Panc1 (cell line): ENCODE measurements at regions not wholly inside any gene's neighbourhood (a gene's known extent, or its start where the extent isn't known, plus 50 kb on each side); places are given as distances from the start of the nearest gene placed in this dataset.

ENCODE experiments used
- ATAC-seq: fragments of 200-7000 bp; cut with Tn5 transposase; 2 replicates; pipeline ENCODE4 v1.9.1; 2020; ENCODE audit warnings: mild to moderate bottlenecking, moderate library complexity
- BruUV-seq: library from RNA; stranded (reverse); fragments of 400-500 nt; replicated peaks from 2 replicates; lab custom pipeline; 2021; lab: Mats Ljungman, UMichigan
- CTCF ChIA-PET: fragments of 300-600 bp; sonication (Branson Sonifier 250); formaldehyde crosslinking; loops from one replicate; lab custom pipeline; 2022; ENCODE audit warnings: antibody characterized with exemption; lab: Charles Lee
- POLR2A ChIA-PET: fragments of 300-600 bp; sonication (Branson Sonifier 250); formaldehyde crosslinking; loops from one replicate; lab custom pipeline; 2022; ENCODE audit warnings: antibody characterized with exemption; lab: Charles Lee
- DNase-seq: peaks from one replicate; pipeline ENCODE4 v3.0.0-alpha.2; 2010; ENCODE audit warnings: low read depth, low spot score
- H3K27ac ChIP-seq: 2 replicates; pipeline ENCODE4 v1.5.1; 2011; ENCODE audit warnings: mild to moderate bottlenecking, low read length, inconsistent platforms
- H3K27me3 ChIP-seq: fragments of 200-500 bp; sonication (Bioruptor generic); 2 replicates; pipeline ENCODE4 v1.6.0; 2014; ENCODE audit warnings: low read length, inconsistent platforms; ENCODE audit not compliant: control insufficient read depth, insufficient read depth
- H3K36me3 ChIP-seq: fragments of 200-500 bp; sonication (Bioruptor generic); 2 replicates; pipeline ENCODE4 v1.5.1; 2014; ENCODE audit warnings: inconsistent platforms, mild to moderate bottlenecking, low read length, moderate library complexity; ENCODE audit not compliant: control insufficient read depth, insufficient read depth
- H3K4me1 ChIP-seq: 2 replicates; pipeline ENCODE4 v1.5.1; 2011; ENCODE audit warnings: inconsistent platforms, mild to moderate bottlenecking, low read length, moderate library complexity; ENCODE audit not compliant: control insufficient read depth, insufficient read depth
- H3K4me3 ChIP-seq, 2 experiments: 2 replicates each; pipeline ENCODE4 v1.5.1; 2011 to 2012; ENCODE audit warnings: low read depth in 2 of 2, low read length in 2 of 2, mild to moderate bottlenecking in 2 of 2, inconsistent platforms in 1 of 2, moderate library complexity in 1 of 2
- H3K9me3 ChIP-seq: fragments of 200-500 bp; sonication (Bioruptor generic); 2 replicates; pipeline ENCODE4 v1.5.1; 2014; ENCODE audit warnings: low read depth, mild to moderate bottlenecking, inconsistent platforms, low read length, moderate library complexity; ENCODE audit not compliant: control insufficient read depth, insufficient read depth
- CTCF ChIP-seq: fragments of 450-650 bp; IDR thresholded peaks from 2 replicates; pipeline ENCODE4 v1.5.1; 2017; ENCODE audit warnings: mild to moderate bottlenecking
- POLR2AphosphoS5 ChIP-seq: IDR thresholded peaks from 2 replicates; pipeline ENCODE4 v1.6.1; 2012; ENCODE audit warnings: mild to moderate bottlenecking, low read depth, low read length, moderate library complexity
- REST ChIP-seq, 2 experiments: IDR thresholded peaks; 2 replicates each; pipeline ENCODE4 v1.6.1; 2011 to 2012; ENCODE audit warnings: low read depth in 2 of 2, control low read depth in 1 of 2, low read length in 1 of 2, mild to moderate bottlenecking in 1 of 2, moderate library complexity in 1 of 2; ENCODE audit not compliant: insufficient read depth in 1 of 2
- SIN3A ChIP-seq: IDR thresholded peaks from 2 replicates; pipeline ENCODE4 v1.6.1; 2012; ENCODE audit warnings: low read depth, mild to moderate bottlenecking, low read length, moderate library complexity, borderline replicate concordance; ENCODE audit not compliant: insufficient read depth
- TCF7L2 ChIP-seq: IDR thresholded peaks from 2 replicates; pipeline ENCODE4 v1.6.1; 2011; ENCODE audit warnings: mild to moderate bottlenecking, low read depth, low read length, inconsistent platforms
- in situ Hi-C: cut with HindIII; loops from 2 replicates; pipeline ENCODE4 v1.10.0; 2016; ENCODE audit warnings: low sequenced_read_pairs, low pct_unique_long_range_greater_than_20kb
- intact Hi-C: fragments of 100-400 bp; cut with micrococcal nuclease; formaldehyde crosslinking; loops from one replicate; pipeline ENCODE4 v1.10.0; 2022; ENCODE audit not compliant: unreplicated experiment

GRCh38 chr5:30891660-30892059 is 301.8 kb upstream of the CDH6 start:
- in situ Hi-C loops, result no loop called here
- CTCF ChIA-PET, result no interaction called here

GRCh38 chr5:30890377-30890776 is 303.1 kb upstream of the CDH6 start:
- Histone ChIP-seq H3K9me3 (no peaks in the 10 kb centered on the region), H3K27me3 (no peaks in the 10 kb centered on the region), H3K4me1 (no peaks in the 10 kb centered on the region), H3K27ac (no peak overlapping the region), H3K4me3 (no peak overlapping the region), H3K36me3 (no peaks in the 10 kb centered on the region)
- in situ Hi-C loops, result no loop called here
- no TSS peak for BruUV-seq
- CTCF ChIA-PET, result no interaction called here
- intact Hi-C loops, result no loop called here
- ATAC-seq (no peak), DNase-seq (no peak)
- TF ChIP-seq POLR2AphosphoS5, result no peak
- TF ChIP-seq TCF7L2, result no peak
- TF ChIP-seq CTCF, result no peak
- TF ChIP-seq SIN3A, result no peak
- no peak for TF ChIP-seq REST (IDR thresholded peaks at IDR 0.05; ENCODE audit: insufficient read depth in 1 of 2, low read depth in 2 of 2, low read length in 1 of 2)
- POLR2A ChIA-PET, result no interaction called here

More at GRCh38 chr5:30891660-30892059, 301.8 kb upstream of the CDH6 start:
- Histone ChIP-seq H3K36me3 (no peaks in the 10 kb centered on the region), H3K9me3 (no peaks in the 10 kb centered on the region), H3K27me3 (no peaks in the 10 kb centered on the region), H3K27ac (no peak overlapping the region), H3K4me3 (no peak overlapping the region), H3K4me1 (no peaks in the 10 kb centered on the region)
- TF ChIP-seq POLR2AphosphoS5 (no peak), SIN3A (no peak), CTCF (no peak), REST (IDR thresholded peaks at IDR 0.05; ENCODE audit: insufficient read depth in 1 of 2, low read depth in 2 of 2, low read length in 1 of 2) (no peak), TCF7L2 (no peak)
- no peak for ATAC-seq
- no peak for DNase-seq
- POLR2A ChIA-PET, result no interaction called here
- BruUV-seq, result no TSS peak
- intact Hi-C loops, result no loop called here
